ENCODE measurements at regions not wholly inside any gene's neighbourhood (a gene's known extent, or its start where the extent isn't known, plus 50 kb on each side); places are given as distances from the start of the nearest gene placed in this dataset.

GRCh38 chr17:77838748-77839697, 119.5 kb upstream of the TNRC6C start:
- TF ChIP-seq ZBTB33 (IDR thresholded peaks at IDR 0.05) (no peak), EGR1 (IDR thresholded peaks at IDR 0.05; ENCODE audit: low read depth in 2 of 2) (no peak), CTCF (IDR thresholded peaks at IDR 0.05; ENCODE audit: low read depth, low read length, missing input control) (no peak)

Data from liver (tissue), 3 donors.